OCI-LY7 (cell line): ENCODE measurements at regions not wholly inside any gene's neighbourhood (a gene's known extent, or its start where the extent isn't known, plus 50 kb on each side); places are given as distances from the start of the nearest gene placed in this dataset.

ENCODE experiments used
- BruUV-seq: library from RNA; stranded (reverse); fragments of 400-500 nt; replicated peaks from 2 replicates; lab custom pipeline; 2021; lab: Mats Ljungman, UMichigan
- CTCF ChIA-PET: fragments of 300-600 bp; sonication (Branson Sonifier 250); formaldehyde crosslinking; loops from one replicate; lab custom pipeline; 2022; ENCODE audit warnings: antibody characterized with exemption; ENCODE audit not compliant: unreplicated experiment; lab: Charles Lee
- POLR2A ChIA-PET: fragments of 300-600 bp; sonication (Branson Sonifier 250); formaldehyde crosslinking; loops from one replicate; lab custom pipeline; 2022; ENCODE audit warnings: antibody characterized with exemption; lab: Charles Lee
- DNase-seq: peaks from one replicate; pipeline ENCODE4 v3.0.0-alpha.2; 2015; ENCODE audit warnings: low spot score
- H2AFZ ChIP-seq: fragments of 200-600 bp; sonication (generic), shearing (Covaris generic); 2 replicates; pipeline ENCODE4 v1.6.1; 2014; ENCODE audit warnings: mild to moderate bottlenecking, antibody characterized with exemption, low read length, moderate library complexity
- H3K27ac ChIP-seq: fragments of 200-600 bp; sonication (generic); 2 replicates; pipeline ENCODE4 v1.5.1; 2014; ENCODE audit warnings: mixed run types, low read depth, mild to moderate bottlenecking, moderate library complexity, low read length, inconsistent platforms; ENCODE audit not compliant: poor library complexity, severe bottlenecking
- H3K36me3 ChIP-seq: fragments of 200-600 bp; sonication (generic); 2 replicates; pipeline ENCODE4 v1.6.1; 2014; ENCODE audit warnings: mild to moderate bottlenecking, antibody characterized with exemption, low read length, moderate library complexity, mixed read lengths; ENCODE audit not compliant: insufficient read depth
- H3K4me1 ChIP-seq: fragments of 200-600 bp; sonication (generic); 2 replicates; pipeline ENCODE4 v1.5.1; 2014; ENCODE audit warnings: mild to moderate bottlenecking, low read length; ENCODE audit not compliant: insufficient read depth, poor library complexity, severe bottlenecking
- H3K4me2 ChIP-seq: fragments of 200-600 bp; sonication (generic); 2 replicates; pipeline ENCODE4 v1.6.1; 2014; ENCODE audit warnings: mild to moderate bottlenecking, low read length
- H3K4me3 ChIP-seq: fragments of 200-600 bp; sonication (generic); 2 replicates; pipeline ENCODE4 v1.5.1; 2014; ENCODE audit warnings: mild to moderate bottlenecking, low read depth, low read length; ENCODE audit not compliant: poor library complexity, severe bottlenecking
- H3K79me2 ChIP-seq: fragments of 200-600 bp; sonication (generic); 2 replicates; pipeline ENCODE4 v1.6.1; 2016; ENCODE audit warnings: low read depth, mild to moderate bottlenecking, low read length, moderate library complexity, mixed read lengths; ENCODE audit not compliant: insufficient read depth
- H3K9me2 ChIP-seq: fragments of 200-600 bp; sonication (generic); 2 replicates; pipeline ENCODE4 v1.6.1; 2016; ENCODE audit warnings: mild to moderate bottlenecking, low read length, mixed read lengths; ENCODE audit not compliant: insufficient read depth
- H3K9me3 ChIP-seq: fragments of 200-600 bp; sonication (generic); 2 replicates; pipeline ENCODE4 v1.6.1; 2014; ENCODE audit warnings: mild to moderate bottlenecking, mixed run types, low read length, mixed read lengths
- H4K20me1 ChIP-seq: fragments of 200-600 bp; sonication (generic); 2 replicates; pipeline ENCODE4 v1.6.1; 2014; ENCODE audit warnings: mild to moderate bottlenecking, antibody characterized with exemption, low read length, moderate library complexity, mixed read lengths; ENCODE audit not compliant: insufficient read depth
- CTCF ChIP-seq: fragments of 200-600 bp; sonication (generic); conservative IDR thresholded peaks from 2 replicates; pipeline ENCODE4 v1.5.1; 2014; ENCODE audit warnings: mild to moderate bottlenecking, antibody characterized with exemption, low read length, moderate library complexity, mixed read lengths
- EZH2phosphoT487 ChIP-seq: fragments of 200-600 bp; sonication (generic); IDR thresholded peaks from 2 replicates; pipeline ENCODE4 v1.6.1; 2018; ENCODE audit warnings: low read depth, borderline replicate concordance, mild to moderate bottlenecking, mixed run types, antibody characterized with exemption, low read length, moderate library complexity, mixed read lengths
- intact Hi-C: fragments of 100-400 bp; cut with micrococcal nuclease; formaldehyde crosslinking; loops from one replicate; pipeline ENCODE4 v1.10.0; 2022; ENCODE audit not compliant: unreplicated experiment

- BruUV-seq, result no TSS peak
- intact Hi-C loops, result no loop called here
- Histone ChIP-seq H3K36me3 (no peaks in the 10 kb centered on the region), H3K4me1 (no peaks in the 10 kb centered on the region), H3K27ac (no peak overlapping the region), H3K4me2 (no peak overlapping the region), H3K9me3 (no peaks in the 10 kb centered on the region), H2AFZ (no peak overlapping the region), H3K9me2 (no peaks in the 10 kb centered on the region), H3K4me3 (no peak overlapping the region), H4K20me1 (no peaks in the 10 kb centered on the region), H3K79me2 (no peaks in the 10 kb centered on the region)
- TF ChIP-seq EZH2phosphoT487, result no peak
- CTCF ChIA-PET, result no interaction called here
- DNase-seq, result no peak
- POLR2A ChIA-PET, result no interaction called here
Observed at GRCh38 chr3:144692488-144692887, 720.9 kb downstream of the DIPK2A start.

GRCh38 chr3:144708437-144708836 lies 736.8 kb downstream of the DIPK2A start:
- no peaks in the 10 kb centered on the region for H4K20me1 ChIP-seq
- intact Hi-C loops, result no loop called here
- no peaks in the 10 kb centered on the region for H3K36me3 ChIP-seq
- no peak overlapping the region for H3K4me3 ChIP-seq
- no peak for DNase-seq
- TF ChIP-seq CTCF, result no peak
- TF ChIP-seq EZH2phosphoT487, result no peak
- CTCF ChIA-PET, result no interaction called here
- H3K79me2 ChIP-seq, result no peaks in the 10 kb centered on the region
- BruUV-seq, result no TSS peak
- H3K4me2 ChIP-seq, result no peak overlapping the region
- H3K9me3 ChIP-seq, result no peaks in the 10 kb centered on the region
- H3K4me1 ChIP-seq, result no peaks in the 10 kb centered on the region
- no peak overlapping the region for H3K27ac ChIP-seq
- no peaks in the 10 kb centered on the region for H3K9me2 ChIP-seq
- no peak overlapping the region for H2AFZ ChIP-seq
- POLR2A ChIA-PET, result no interaction called here

GRCh38 chr3:144737281-144737680 lies 765.7 kb downstream of the DIPK2A start:
- H3K4me3 ChIP-seq, result no peak overlapping the region
- TF ChIP-seq CTCF (no peak), EZH2phosphoT487 (no peak)
- no peaks in the 10 kb centered on the region for H3K9me2 ChIP-seq
- no peak for DNase-seq
- intact Hi-C loops, result no loop called here
- H4K20me1 ChIP-seq, result no peaks in the 10 kb centered on the region
- CTCF ChIA-PET, result no interaction called here
- POLR2A ChIA-PET, result no interaction called here
- no peaks in the 10 kb centered on the region for H3K36me3 ChIP-seq
- H3K79me2 ChIP-seq, result no peaks in the 10 kb centered on the region
- no TSS peak for BruUV-seq
- no peak overlapping the region for H3K4me2 ChIP-seq
- H3K27ac ChIP-seq, result no peak overlapping the region
- H2AFZ ChIP-seq, result no peak overlapping the region
- H3K4me1 ChIP-seq, result no peaks in the 10 kb centered on the region
- no peaks in the 10 kb centered on the region for H3K9me3 ChIP-seq
